ENCODE measurements at regions not wholly inside any gene's neighbourhood (a gene's known extent, or its start where the extent isn't known, plus 50 kb on each side); places are given as distances from the start of the nearest gene placed in this dataset.

DNA sequence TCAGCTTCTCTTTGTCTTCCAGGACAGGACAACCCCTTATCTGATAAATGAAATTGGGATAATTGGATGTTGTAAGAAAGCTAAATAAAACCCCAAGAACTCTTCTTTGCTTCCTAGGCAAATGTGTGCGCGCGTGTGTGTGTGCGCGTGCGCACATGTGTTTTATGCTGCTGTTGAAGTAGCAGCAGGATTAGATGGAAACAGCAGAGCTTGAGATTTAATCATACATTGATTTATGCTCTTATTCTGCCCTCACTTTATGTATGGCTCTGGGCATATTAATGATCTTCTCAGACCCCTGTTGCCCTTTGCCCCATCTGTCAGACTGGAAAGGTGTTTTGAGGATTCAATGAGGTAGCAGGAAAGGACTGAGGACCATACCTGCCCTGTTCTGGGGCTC is 324.0 kb upstream of the MAP3K7 start:
- H3K4me3 ChIP-seq (ENCODE audit: low read depth, low read length) = no peak overlapping the region
- TF ChIP-seq, protein P1, sequence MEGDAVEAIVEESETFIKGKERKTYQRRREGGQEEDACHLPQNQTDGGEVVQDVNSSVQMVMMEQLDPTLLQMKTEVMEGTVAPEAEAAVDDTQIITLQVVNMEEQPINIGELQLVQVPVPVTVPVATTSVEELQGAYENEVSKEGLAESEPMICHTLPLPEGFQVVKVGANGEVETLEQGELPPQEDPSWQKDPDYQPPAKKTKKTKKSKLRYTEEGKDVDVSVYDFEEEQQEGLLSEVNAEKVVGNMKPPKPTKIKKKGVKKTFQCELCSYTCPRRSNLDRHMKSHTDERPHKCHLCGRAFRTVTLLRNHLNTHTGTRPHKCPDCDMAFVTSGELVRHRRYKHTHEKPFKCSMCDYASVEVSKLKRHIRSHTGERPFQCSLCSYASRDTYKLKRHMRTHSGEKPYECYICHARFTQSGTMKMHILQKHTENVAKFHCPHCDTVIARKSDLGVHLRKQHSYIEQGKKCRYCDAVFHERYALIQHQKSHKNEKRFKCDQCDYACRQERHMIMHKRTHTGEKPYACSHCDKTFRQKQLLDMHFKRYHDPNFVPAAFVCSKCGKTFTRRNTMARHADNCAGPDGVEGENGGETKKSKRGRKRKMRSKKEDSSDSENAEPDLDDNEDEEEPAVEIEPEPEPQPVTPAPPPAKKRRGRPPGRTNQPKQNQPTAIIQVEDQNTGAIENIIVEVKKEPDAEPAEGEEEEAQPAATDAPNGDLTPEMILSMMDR (conservative IDR thresholded peaks at IDR 0.05; ENCODE audit: low read depth, low read length) = no peak

DNA sequence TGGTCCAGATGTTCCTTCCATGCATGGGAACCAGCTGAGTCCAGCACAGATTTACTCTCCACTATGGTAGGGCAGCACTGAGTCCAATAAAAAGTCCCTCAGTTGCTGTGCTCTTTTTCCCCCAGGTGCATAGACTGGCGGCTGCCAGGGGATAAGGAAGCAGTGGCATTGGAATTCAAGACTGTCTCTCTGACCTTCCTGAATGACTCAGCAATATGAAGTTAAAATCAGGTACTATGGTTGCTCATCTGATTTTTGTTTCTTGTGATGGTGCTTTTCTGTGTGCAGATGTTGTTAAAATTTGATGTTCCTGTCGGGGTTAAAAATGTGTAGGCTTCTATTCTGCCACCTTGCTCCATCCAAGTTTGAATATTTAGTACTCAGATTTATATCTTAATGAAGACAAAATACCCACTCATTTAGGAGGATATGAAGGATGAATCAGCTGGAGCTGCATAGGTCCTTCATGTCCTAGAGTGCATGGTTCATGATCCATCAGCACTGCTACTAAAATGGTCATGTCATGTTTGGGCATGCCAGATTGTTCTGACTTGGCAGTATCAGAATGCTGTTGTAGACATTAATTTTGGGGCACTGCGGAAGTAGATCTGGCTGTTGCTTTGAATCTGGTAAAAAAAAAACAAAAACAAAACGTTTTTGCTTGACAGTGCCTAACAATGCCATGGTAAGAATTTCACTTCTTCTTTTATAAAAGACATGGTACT is 321.2 kb upstream of the MAP3K7 start:
- no peak overlapping the region for H3K4me3 ChIP-seq (ENCODE audit: low read depth, low read length)
- DNase-seq (ENCODE audit: low read depth) = no peak
- TF ChIP-seq, protein P1 (conservative IDR thresholded peaks at IDR 0.05; ENCODE audit: low read depth, low read length) = no peak

More for the DNA sequence above, 324.0 kb upstream of the MAP3K7 start:
- DNase-seq (ENCODE audit: low read depth) = no peak

DNA sequence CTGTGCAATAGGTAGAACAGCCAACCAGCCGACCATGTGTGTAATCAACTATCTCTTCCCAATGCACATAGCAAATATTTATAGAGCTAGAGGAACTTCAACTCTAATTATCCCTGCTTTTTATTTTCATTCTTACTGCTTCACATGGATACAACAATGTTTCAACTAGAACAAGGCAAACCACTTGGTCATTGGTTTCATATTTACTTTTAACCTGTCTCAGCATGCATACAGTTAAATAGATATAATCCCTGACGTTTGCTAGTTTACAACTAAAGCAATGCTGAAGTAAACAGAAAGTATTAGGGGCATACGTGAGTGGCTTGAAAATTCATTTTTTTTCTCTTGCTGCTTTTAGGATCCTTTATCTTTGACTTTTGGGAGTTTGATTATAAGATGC is 318.5 kb upstream of the MAP3K7 start:
- DNase-seq (ENCODE audit: low read depth) = no peak
- no peak overlapping the region for H3K4me3 ChIP-seq (ENCODE audit: low read depth, low read length)
- TF ChIP-seq, protein P1 (conservative IDR thresholded peaks at IDR 0.05; ENCODE audit: low read depth, low read length) = no peak

DNA sequence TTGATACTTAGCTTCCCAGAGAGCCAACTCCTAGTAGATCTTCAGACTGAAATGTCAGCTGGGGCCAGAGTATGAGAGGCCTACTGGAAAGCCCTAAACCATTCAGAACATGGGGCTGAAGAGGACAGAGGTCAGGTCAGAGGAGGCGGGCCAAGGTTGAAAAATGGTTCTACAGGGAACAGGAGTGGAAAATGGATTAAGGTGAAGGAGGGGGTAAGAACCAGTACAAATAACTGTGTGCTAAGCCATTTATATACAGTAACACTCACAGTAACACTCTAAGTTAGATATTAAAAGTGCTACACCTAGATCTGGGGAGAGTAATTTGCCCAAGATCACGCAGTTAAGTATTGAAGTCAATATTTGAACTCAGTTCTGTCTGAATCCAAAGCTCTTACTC is 313.2 kb upstream of the MAP3K7 start:
- no peak overlapping the region for H3K4me3 ChIP-seq (ENCODE audit: low read depth, low read length)
- TF ChIP-seq, protein P1 (conservative IDR thresholded peaks at IDR 0.05; ENCODE audit: low read depth, low read length) = no peak
- DNase-seq (ENCODE audit: low read depth) = no peak

DNA sequence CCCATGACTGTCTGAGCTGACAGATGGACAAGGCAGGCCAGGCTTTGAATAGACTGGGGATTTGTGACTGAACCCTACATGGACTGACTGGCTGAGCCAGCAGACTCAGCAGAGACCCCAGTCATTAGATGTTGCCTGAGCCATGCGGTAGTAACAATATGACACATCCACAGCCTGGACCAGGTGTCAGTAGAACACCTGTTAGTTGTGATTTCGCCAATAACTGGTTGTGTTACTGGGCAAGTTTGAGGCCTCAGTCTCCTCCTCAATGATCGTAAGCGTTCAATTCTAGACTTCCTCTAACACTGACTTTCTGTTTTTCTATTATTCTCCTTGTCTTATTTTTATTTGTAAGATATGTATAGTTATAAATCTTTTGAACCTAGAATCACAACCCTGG is 311.9 kb upstream of the MAP3K7 start:
- TF ChIP-seq, protein P1 (conservative IDR thresholded peaks at IDR 0.05; ENCODE audit: low read depth, low read length) = no peak
- no peak for DNase-seq (ENCODE audit: low read depth)
- no peak overlapping the region for H3K4me3 ChIP-seq (ENCODE audit: low read depth, low read length)

DNA sequence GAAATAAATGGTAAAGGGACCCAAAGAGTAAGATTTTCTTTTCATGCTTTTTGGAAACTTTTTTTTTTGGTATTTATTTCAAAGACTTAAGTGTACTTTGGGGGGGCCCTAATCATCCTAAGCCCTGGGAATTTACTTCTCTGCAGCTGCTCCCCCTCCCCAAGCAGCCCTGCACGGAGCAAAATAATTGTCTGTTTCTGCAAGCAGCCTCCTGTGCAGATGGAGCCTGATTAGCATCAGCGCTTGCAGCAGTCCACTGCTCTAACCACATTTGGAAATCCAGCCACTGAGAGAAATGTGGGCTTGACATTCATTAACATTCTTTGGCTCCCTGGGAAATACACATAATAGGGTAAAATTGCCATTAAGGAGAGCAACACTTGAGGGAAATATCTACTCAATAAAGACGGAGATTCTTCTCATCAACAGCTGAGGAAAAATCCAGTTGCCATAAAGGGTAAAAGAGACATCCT is 309.2 kb upstream of the MAP3K7 start:
- TF ChIP-seq, protein P1 (conservative IDR thresholded peaks at IDR 0.05; ENCODE audit: low read depth, low read length) = no peak
- no peak overlapping the region for H3K4me3 ChIP-seq (ENCODE audit: low read depth, low read length)
- DNase-seq (ENCODE audit: low read depth) = no peak
